Lower leg skin (tissue), 4 donors: ENCODE measurements at regions not wholly inside any gene's neighbourhood (a gene's known extent, or its start where the extent isn't known, plus 50 kb on each side); places are given as distances from the start of the nearest gene placed in this dataset.
"Not testable (repeated sequence)": the region's sequence is repeated elsewhere in the genome, so short reads cannot be mapped to it uniquely, and the experiment has no call there.

ENCODE experiments used
- DNase-seq, 2 donors: peaks; one replicate each; pipeline ENCODE4 v3.0.0-alpha.2; 2019; ENCODE audit warnings: low spot score in 2 of 2
- H3K4me3 ChIP-seq: fragments of 200-600 bp; sonication (generic); 2 replicates; pipeline ENCODE4 v1.5.1; 2017; ENCODE audit warnings: mild to moderate bottlenecking, low read depth; ENCODE audit not compliant: poor library complexity, severe bottlenecking
- CTCF ChIP-seq, 3 donors: fragments of 450-650 bp; IDR thresholded peaks; one replicate each; pipeline ENCODE4 v1.5.1; 2016; ENCODE audit warnings: antibody characterized with exemption in 3 of 3, mild to moderate bottlenecking in 3 of 3, moderate library complexity in 2 of 3
- POLR2A ChIP-seq, 2 donors: fragments of 450-650 bp; IDR thresholded peaks; one replicate each; pipeline ENCODE4 v1.6.1; 2016 to 2017; ENCODE audit warnings: antibody characterized with exemption in 2 of 2, mild to moderate bottlenecking in 1 of 2, moderate library complexity in 1 of 2
- WGBS, 2 donors: methylation state at CpG; one replicate each; pipeline ENCODE4 v1.1.5; 2018; 5-methylcytosine and 5-hydroxymethylcytosine counted together
- intact Hi-C: fragments of 100-400 bp; cut with DNase I; formaldehyde crosslinking; loops from one replicate; pipeline ENCODE4 v1.15.0; 2023; ENCODE audit warnings: low total_unique reads

- no peak for DNase-seq
Measured at GRCh38 chr6:144673807-144674206, 388.7 kb downstream of the UTRN start.

GRCh38 chr6:144675231-144675861, 390.2 kb downstream of the UTRN start:
- WGBS, 2 donors, result 74 to 84% methylated on average over 6 of the region's 6 CpGs
- peak in 1 of 2 donors; percentile 81 for DNase-seq
- H3K4me3 ChIP-seq, result no peak overlapping the region
- TF ChIP-seq CTCF (IDR thresholded peaks at IDR 0.05) (no peak), POLR2A (IDR thresholded peaks at IDR 0.05) (no peak)
- intact Hi-C loops, result no loop called here

More at GRCh38 chr6:144673807-144674206, 388.7 kb downstream of the UTRN start:
- no peak for TF ChIP-seq POLR2A (IDR thresholded peaks at IDR 0.05)
- TF ChIP-seq CTCF (IDR thresholded peaks at IDR 0.05), result no peak
- H3K4me3 ChIP-seq, result no peak overlapping the region
- intact Hi-C loops, result no loop called here
- WGBS, 2 donors, result 96 to 98% methylated on average over 3 of the region's 3 CpGs

- intact Hi-C loops, H3K4me3 ChIP-seq, DNase-seq: not testable (repeated sequence)
- 94 to 95% methylated on average over 3 of the region's 3 CpGs for WGBS, 2 donors
Measured at GRCh38 chr6:144676310-144676709, 391.2 kb downstream of the UTRN start.

- WGBS, 2 donors, result 98 to 99% methylated on average over 4 of the region's 4 CpGs
- H3K4me3 ChIP-seq, DNase-seq, intact Hi-C loops: not testable (repeated sequence)
Measured at GRCh38 chr6:144677263-144677662, 392.1 kb downstream of the UTRN start.

- intact Hi-C loops, result no loop called here
- no peak for TF ChIP-seq POLR2A (IDR thresholded peaks at IDR 0.05)
- TF ChIP-seq CTCF (IDR thresholded peaks at IDR 0.05), result no peak
- no peak for DNase-seq
- no peak overlapping the region for H3K4me3 ChIP-seq
- 16 to 31% methylated on average over 1 of the region's 1 CpG for WGBS, 2 donors
Measured at GRCh38 chr6:144678844-144679243, 393.7 kb downstream of the UTRN start.

- WGBS, 2 donors, result 87 to 88% methylated on average over 3 of the region's 3 CpGs
- TF ChIP-seq POLR2A (IDR thresholded peaks at IDR 0.05), result no peak
- TF ChIP-seq CTCF (IDR thresholded peaks at IDR 0.05), result no peak
- intact Hi-C loops, result no loop called here
- DNase-seq, result no peak
- H3K4me3 ChIP-seq, result no peak overlapping the region
Measured at GRCh38 chr6:144681334-144681733, 396.2 kb downstream of the UTRN start.
